ENCODE measurements at regions not wholly inside any gene's neighbourhood (a gene's known extent, or its start where the extent isn't known, plus 50 kb on each side); places are given as distances from the start of the nearest gene placed in this dataset.

- ATAC-seq (ENCODE audit: low read depth), result no peak
- Mint-ChIP-seq H3K4me3 (no peak overlapping the region), H3K9me3 (peaks cover 4% of the 10 kb centered on the region), H3K36me3 (no peaks in the 10 kb centered on the region), H3K27me3 (no peaks in the 10 kb centered on the region), H3K4me1 (no peaks in the 10 kb centered on the region), H3K27ac (no peak overlapping the region)
- POLR2A ChIA-PET, result no interaction called here
- DNase-seq, result no peak
Observed at GRCh38 chr5:30051976-30052375, 1141.5 kb upstream of the CDH6 start.

- ATAC-seq (ENCODE audit: low read depth) (no peak), DNase-seq (no peak)
- POLR2A ChIA-PET, result no interaction called here
- Mint-ChIP-seq H3K27ac (no peak overlapping the region), H3K4me1 (no peaks in the 10 kb centered on the region), H3K4me3 (no peak overlapping the region), H3K36me3 (no peaks in the 10 kb centered on the region), H3K9me3 (peaks cover 5% of the 10 kb centered on the region), H3K27me3 (no peaks in the 10 kb centered on the region)
Observed at GRCh38 chr5:30050056-30050815, 1143.2 kb upstream of the CDH6 start.

GRCh38 chr5:30042677-30043076 lies 1150.8 kb upstream of the CDH6 start:
- no peaks in the 10 kb centered on the region for H3K27me3 Mint-ChIP-seq
- POLR2A ChIA-PET, result no interaction called here
- H3K36me3 Mint-ChIP-seq, result no peaks in the 10 kb centered on the region
- peaks cover 4% of the 10 kb centered on the region for H3K9me3 Mint-ChIP-seq
- no peak for DNase-seq
- no peaks in the 10 kb centered on the region for H3K4me1 Mint-ChIP-seq
- no peak overlapping the region for H3K4me3 Mint-ChIP-seq
- no peak for ATAC-seq (ENCODE audit: low read depth)
- H3K27ac Mint-ChIP-seq, result no peak overlapping the region

GRCh38 chr5:30041831-30042385 lies 1151.6 kb upstream of the CDH6 start:
- Mint-ChIP-seq H3K9me3 (peaks cover 1% of the 10 kb centered on the region), H3K4me3 (no peak overlapping the region), H3K27me3 (no peaks in the 10 kb centered on the region), H3K27ac (no peak overlapping the region), H3K4me1 (no peaks in the 10 kb centered on the region), H3K36me3 (no peaks in the 10 kb centered on the region)
- no peak for DNase-seq
- POLR2A ChIA-PET, result no interaction called here
- ATAC-seq (ENCODE audit: low read depth), result no peak

- peaks cover 1% of the 10 kb centered on the region for H3K9me3 Mint-ChIP-seq
- POLR2A ChIA-PET, result no interaction called here
- H3K4me1 Mint-ChIP-seq, result no peaks in the 10 kb centered on the region
Observed at GRCh38 chr5:30041291-30041690, 1152.2 kb upstream of the CDH6 start.

GRCh38 chr5:30040488-30041118 lies 1152.9 kb upstream of the CDH6 start:
- no peaks in the 10 kb centered on the region for H3K36me3 Mint-ChIP-seq
- POLR2A ChIA-PET, result no interaction called here
- H3K9me3 Mint-ChIP-seq, result no peaks in the 10 kb centered on the region
- H3K27me3 Mint-ChIP-seq, result no peaks in the 10 kb centered on the region
- DNase-seq, result no peak
- ATAC-seq (ENCODE audit: low read depth), result no peak
- H3K27ac Mint-ChIP-seq, result no peak overlapping the region
- no peak overlapping the region for H3K4me3 Mint-ChIP-seq
- no peaks in the 10 kb centered on the region for H3K4me1 Mint-ChIP-seq

More at GRCh38 chr5:30041291-30041690, 1152.2 kb upstream of the CDH6 start:
- no peak for DNase-seq
- Mint-ChIP-seq H3K27ac (no peak overlapping the region), H3K4me3 (no peak overlapping the region), H3K36me3 (no peaks in the 10 kb centered on the region), H3K27me3 (no peaks in the 10 kb centered on the region)
- ATAC-seq (ENCODE audit: low read depth), result no peak

GRCh38 chr5:30039379-30039778 lies 1154.1 kb upstream of the CDH6 start:
- Mint-ChIP-seq H3K27me3 (no peaks in the 10 kb centered on the region), H3K27ac (no peak overlapping the region), H3K4me3 (no peak overlapping the region), H3K4me1 (no peaks in the 10 kb centered on the region), H3K9me3 (peaks cover 3% of the 10 kb centered on the region), H3K36me3 (no peaks in the 10 kb centered on the region)
- POLR2A ChIA-PET, result no interaction called here
- DNase-seq (no peak), ATAC-seq (ENCODE audit: low read depth) (no peak)

GRCh38 chr5:30034870-30035269 lies 1158.6 kb upstream of the CDH6 start:
- Mint-ChIP-seq H3K27me3 (no peaks in the 10 kb centered on the region), H3K9me3 (peaks cover 3% of the 10 kb centered on the region), H3K4me1 (no peaks in the 10 kb centered on the region), H3K36me3 (no peaks in the 10 kb centered on the region), H3K27ac (no peak overlapping the region), H3K4me3 (no peak overlapping the region)
- POLR2A ChIA-PET, result no interaction called here
- ATAC-seq (ENCODE audit: low read depth) (no peak), DNase-seq (no peak)

- no peak overlapping the region for H3K4me3 Mint-ChIP-seq
- DNase-seq (no peak), ATAC-seq (ENCODE audit: low read depth) (no peak)
- no peaks in the 10 kb centered on the region for H3K36me3 Mint-ChIP-seq
- POLR2A ChIA-PET, result no interaction called here
- no peak overlapping the region for H3K27ac Mint-ChIP-seq
- no peaks in the 10 kb centered on the region for H3K27me3 Mint-ChIP-seq
- peaks cover 3% of the 10 kb centered on the region for H3K9me3 Mint-ChIP-seq
- H3K4me1 Mint-ChIP-seq, result no peaks in the 10 kb centered on the region
Observed at GRCh38 chr5:30030101-30030500, 1163.4 kb upstream of the CDH6 start.

GRCh38 chr5:30001826-30002225 lies 1191.7 kb upstream of the CDH6 start:
- no peaks in the 10 kb centered on the region for H3K4me1 Mint-ChIP-seq
- ATAC-seq (ENCODE audit: low read depth) (no peak), DNase-seq (no peak)
- no peaks in the 10 kb centered on the region for H3K36me3 Mint-ChIP-seq
- POLR2A ChIA-PET, result no interaction called here
- H3K9me3 Mint-ChIP-seq, result peaks cover 9% of the 10 kb centered on the region
- H3K27me3 Mint-ChIP-seq, result no peaks in the 10 kb centered on the region
- H3K27ac Mint-ChIP-seq, result no peak overlapping the region
- no peak overlapping the region for H3K4me3 Mint-ChIP-seq

- Mint-ChIP-seq H3K36me3 (no peaks in the 10 kb centered on the region), H3K4me3 (no peak overlapping the region), H3K27ac (no peak overlapping the region), H3K27me3 (no peaks in the 10 kb centered on the region), H3K9me3 (peaks cover 9% of the 10 kb centered on the region), H3K4me1 (no peaks in the 10 kb centered on the region)
- ATAC-seq (ENCODE audit: low read depth), result no peak
- DNase-seq, result no peak
- POLR2A ChIA-PET, result no interaction called here
Observed at GRCh38 chr5:30000231-30000630, 1193.3 kb upstream of the CDH6 start.

- Mint-ChIP-seq H3K4me1 (no peaks in the 10 kb centered on the region), H3K27me3 (no peaks in the 10 kb centered on the region), H3K27ac (no peak overlapping the region), H3K9me3 (peaks cover 6% of the 10 kb centered on the region), H3K36me3 (no peaks in the 10 kb centered on the region), H3K4me3 (no peak overlapping the region)
- DNase-seq, result no peak
- ATAC-seq (ENCODE audit: low read depth), result no peak
- POLR2A ChIA-PET, result no interaction called here
Observed at GRCh38 chr5:29995154-29995553, 1198.3 kb upstream of the CDH6 start.

- POLR2A ChIA-PET, result no interaction called here
- ATAC-seq (ENCODE audit: low read depth) (no peak), DNase-seq (no peak)
- H3K27me3 Mint-ChIP-seq, result no peaks in the 10 kb centered on the region
- no peaks in the 10 kb centered on the region for H3K36me3 Mint-ChIP-seq
- H3K27ac Mint-ChIP-seq, result no peak overlapping the region
- H3K9me3 Mint-ChIP-seq, result peaks cover 7% of the 10 kb centered on the region
- H3K4me1 Mint-ChIP-seq, result no peaks in the 10 kb centered on the region
- no peak overlapping the region for H3K4me3 Mint-ChIP-seq
Observed at GRCh38 chr5:29994519-29994918, 1199.0 kb upstream of the CDH6 start.

- H3K27me3 Mint-ChIP-seq, result no peaks in the 10 kb centered on the region
- H3K9me3 Mint-ChIP-seq, result peaks cover 7% of the 10 kb centered on the region
- no peak overlapping the region for H3K27ac Mint-ChIP-seq
- no peaks in the 10 kb centered on the region for H3K4me1 Mint-ChIP-seq
- H3K36me3 Mint-ChIP-seq, result no peaks in the 10 kb centered on the region
- ATAC-seq (ENCODE audit: low read depth) (no peak), DNase-seq (no peak)
- POLR2A ChIA-PET, result no interaction called here
- H3K4me3 Mint-ChIP-seq, result no peak overlapping the region
Observed at GRCh38 chr5:29993286-29993685, 1200.2 kb upstream of the CDH6 start.

Measured in activated naive CD8-positive, alpha-beta T cell treated with anti-CD3 and anti-CD28 coated beads, Interleukin-2, amount 10 ng/mL, durations not matched to agents 7 days and 5 days (primary cell).